GM19455 (cell line): ENCODE measurements at regions not wholly inside any gene's neighbourhood (a gene's known extent, or its start where the extent isn't known, plus 50 kb on each side); places are given as distances from the start of the nearest gene placed in this dataset.
"Not testable (repeated sequence)": the region's sequence is repeated elsewhere in the genome, so short reads cannot be mapped to it uniquely, and the experiment has no call there.

Experiments used
- ATAC-seq: cut with Tn5 transposase; IDR thresholded peaks from one replicate; pipeline ENCODE4 v1.9.1; 2021; ENCODE audit not compliant: unreplicated experiment

- ATAC-seq, result no peak
These were observed 457.2 kb downstream of the AEBP2 start for GRCh38 chr12:19896534-19896933.

- ATAC-seq, result no peak
These were observed 458.7 kb downstream of the AEBP2 start for GRCh38 chr12:19897900-19898408.

- no peak for ATAC-seq
These were observed 462.5 kb downstream of the AEBP2 start for GRCh38 chr12:19901841-19902240.

GRCh38 chr12:19904819-19905218 is 463.5 kb upstream of the PDE3A start:
- ATAC-seq, result no peak

- ATAC-seq, result no peak
These were observed 459.5 kb upstream of the PDE3A start for GRCh38 chr12:19908830-19909229.

GRCh38 chr12:19909418-19909817 is 458.9 kb upstream of the PDE3A start:
- ATAC-seq, result no peak

- no peak for ATAC-seq
These were observed 457.7 kb upstream of the PDE3A start for GRCh38 chr12:19910681-19911080.

GRCh38 chr12:19912991-19913390 is 455.3 kb upstream of the PDE3A start:
- ATAC-seq, result no peak

- no peak for ATAC-seq
These were observed 452.7 kb upstream of the PDE3A start for GRCh38 chr12:19915392-19916195.

GRCh38 chr12:19916196-19916753 is 452.1 kb upstream of the PDE3A start:
- ATAC-seq, result no peak

- ATAC-seq, result no peak
These were observed 451.4 kb upstream of the PDE3A start for GRCh38 chr12:19916974-19917373.

- ATAC-seq, result not testable (repeated sequence)
These were observed 446.6 kb upstream of the PDE3A start for GRCh38 chr12:19921716-19922115.

GRCh38 chr12:19922717-19923116 is 445.6 kb upstream of the PDE3A start:
- ATAC-seq, result no peak

- ATAC-seq, result no peak
These were observed 444.0 kb upstream of the PDE3A start for GRCh38 chr12:19924360-19924759.

GRCh38 chr12:19925841-19926240 is 442.5 kb upstream of the PDE3A start:
- ATAC-seq, result no peak

- ATAC-seq, result no peak
These were observed 442.1 kb upstream of the PDE3A start for GRCh38 chr12:19926266-19926665.

- no peak for ATAC-seq
These were observed 440.7 kb upstream of the PDE3A start for GRCh38 chr12:19927661-19928060.

GRCh38 chr12:19932413-19932812 is 435.9 kb upstream of the PDE3A start:
- no peak for ATAC-seq

GRCh38 chr12:19933924-19934323 is 434.4 kb upstream of the PDE3A start:
- no peak for ATAC-seq

- no peak for ATAC-seq
These were observed 431.2 kb upstream of the PDE3A start for GRCh38 chr12:19937161-19937560.

- no peak for ATAC-seq
These were observed 430.3 kb upstream of the PDE3A start for GRCh38 chr12:19938031-19938430.

- no peak for ATAC-seq
These were observed 429.8 kb upstream of the PDE3A start for GRCh38 chr12:19938491-19938890.

GRCh38 chr12:19940267-19940666 is 428.1 kb upstream of the PDE3A start:
- ATAC-seq, result no peak
